ENCODE measurements at regions not wholly inside any gene's neighbourhood (a gene's known extent, or its start where the extent isn't known, plus 50 kb on each side); places are given as distances from the start of the nearest gene placed in this dataset.

GRCh38 chr3:170719300-170719699, 133.4 kb upstream of the SLC7A14 start:
- DNase-seq (no peak), ATAC-seq (ENCODE audit: low read depth) (no peak)
- no peak overlapping the region for H3K4me3 ChIP-seq (ENCODE audit: control extremely low read depth in 1 of 5, extremely low read depth in 1 of 5, insufficient read depth in 1 of 5, low read depth in 2 of 5, low read length in 4 of 5)
- peaks cover 3% of the 10 kb centered on the region for H3K9me3 Mint-ChIP-seq (ENCODE audit: insufficient read depth)
- intact Hi-C loops (cut with micrococcal nuclease) = no loop called here
- H2AFZ ChIP-seq (ENCODE audit: insufficient read depth, low read depth, low read length, poor library complexity, severe bottlenecking) = no peak overlapping the region
- no CpG with 5 or more reads among the region's 1 CpG for WGBS (ENCODE audit: insufficient coverage)
- peaks cover 0 to 4% (median 3%) of the 10 kb centered on the region in 3 donors for H3K9me3 ChIP-seq (ENCODE audit: control extremely low read depth in 1 of 3, control insufficient read depth in 2 of 3, insufficient read depth in 1 of 3, low read length in 2 of 3)
- CTCF ChIA-PET = no interaction called here
- H3K79me2 ChIP-seq (ENCODE audit: control insufficient read depth, insufficient read depth, low read length) = no peaks in the 10 kb centered on the region
- H3K4me2 ChIP-seq (replicated peaks; ENCODE audit: low read depth, low read length, poor library complexity, severe bottlenecking) = no peak overlapping the region
- no peak overlapping the region for H3K27ac ChIP-seq (ENCODE audit: low read length in 2 of 2)
- no peak for TF ChIP-seq EZH2 (IDR thresholded peaks at IDR 0.05; ENCODE audit: borderline replicate concordance, insufficient read depth, low read depth, low read length, poor library complexity, severe bottlenecking)
- TF ChIP-seq, protein P1, sequence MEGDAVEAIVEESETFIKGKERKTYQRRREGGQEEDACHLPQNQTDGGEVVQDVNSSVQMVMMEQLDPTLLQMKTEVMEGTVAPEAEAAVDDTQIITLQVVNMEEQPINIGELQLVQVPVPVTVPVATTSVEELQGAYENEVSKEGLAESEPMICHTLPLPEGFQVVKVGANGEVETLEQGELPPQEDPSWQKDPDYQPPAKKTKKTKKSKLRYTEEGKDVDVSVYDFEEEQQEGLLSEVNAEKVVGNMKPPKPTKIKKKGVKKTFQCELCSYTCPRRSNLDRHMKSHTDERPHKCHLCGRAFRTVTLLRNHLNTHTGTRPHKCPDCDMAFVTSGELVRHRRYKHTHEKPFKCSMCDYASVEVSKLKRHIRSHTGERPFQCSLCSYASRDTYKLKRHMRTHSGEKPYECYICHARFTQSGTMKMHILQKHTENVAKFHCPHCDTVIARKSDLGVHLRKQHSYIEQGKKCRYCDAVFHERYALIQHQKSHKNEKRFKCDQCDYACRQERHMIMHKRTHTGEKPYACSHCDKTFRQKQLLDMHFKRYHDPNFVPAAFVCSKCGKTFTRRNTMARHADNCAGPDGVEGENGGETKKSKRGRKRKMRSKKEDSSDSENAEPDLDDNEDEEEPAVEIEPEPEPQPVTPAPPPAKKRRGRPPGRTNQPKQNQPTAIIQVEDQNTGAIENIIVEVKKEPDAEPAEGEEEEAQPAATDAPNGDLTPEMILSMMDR (IDR thresholded peaks at IDR 0.05) = no peak
- POLR2A ChIA-PET = no interaction called here
- H3K27me3 Mint-ChIP-seq = peaks cover 47% of the 10 kb centered on the region
- no peaks in the 10 kb centered on the region for H4K20me1 ChIP-seq (ENCODE audit: control insufficient read depth, insufficient read depth, low read length, poor library complexity, severe bottlenecking)
- H3K4me1 Mint-ChIP-seq = no peaks in the 10 kb centered on the region
- H3K4me1 ChIP-seq (ENCODE audit: control insufficient read depth in 2 of 2, insufficient read depth in 2 of 2, low read length in 2 of 2) = no peaks in the 10 kb centered on the region
- H3K9ac ChIP-seq (ENCODE audit: low read length) = no peak overlapping the region
- no peak overlapping the region for H3K4me3 Mint-ChIP-seq
- H3K27ac Mint-ChIP-seq = no peak overlapping the region
- H3K36me3 ChIP-seq (replicated peaks in 1 of 2; ENCODE audit: control extremely low read depth in 1 of 2, control insufficient read depth in 1 of 2, extremely low read depth in 1 of 2, insufficient read depth in 2 of 2, low read length in 1 of 2) = no peaks in the 10 kb centered on the region
- peaks cover 0 to 9% (median 3%) of the 10 kb centered on the region in 4 experiments for H3K27me3 ChIP-seq (replicated peaks in 1 of 4; ENCODE audit: control extremely low read depth in 1 of 4, control insufficient read depth in 3 of 4, insufficient read depth in 4 of 4, low read length in 3 of 4)

DNA sequence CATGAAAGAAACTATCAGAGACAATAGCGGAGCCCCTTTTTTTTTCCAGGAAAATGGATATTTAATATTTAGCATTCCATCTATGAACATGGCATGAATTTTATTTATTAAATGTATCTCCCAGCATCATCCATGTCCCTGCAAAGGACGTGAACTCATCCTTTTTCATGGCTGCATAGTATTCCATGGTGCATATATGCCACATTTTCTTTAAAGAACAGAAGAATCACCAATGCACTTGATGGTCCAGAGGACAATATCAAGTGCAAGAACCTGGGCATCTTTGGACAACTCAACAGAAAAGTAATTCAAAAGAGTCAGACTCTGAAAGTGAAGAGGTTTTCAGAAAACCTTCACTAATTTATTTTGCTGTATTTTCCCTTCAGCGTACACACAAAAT, 133.0 kb upstream of the SLC7A14 start:
- Histone ChIP-seq H3K4me2 (replicated peaks; ENCODE audit: low read depth, low read length, poor library complexity, severe bottlenecking) (no peak overlapping the region), H3K9me3 (ENCODE audit: control extremely low read depth in 1 of 3, control insufficient read depth in 2 of 3, insufficient read depth in 1 of 3, low read length in 2 of 3) (peaks cover 0 to 4% (median 3%) of the 10 kb centered on the region in 3 donors), H2AFZ (ENCODE audit: insufficient read depth, low read depth, low read length, poor library complexity, severe bottlenecking) (no peak overlapping the region), H3K9ac (ENCODE audit: low read length) (no peak overlapping the region), H3K79me2 (ENCODE audit: control insufficient read depth, insufficient read depth, low read length) (no peaks in the 10 kb centered on the region), H4K20me1 (ENCODE audit: control insufficient read depth, insufficient read depth, low read length, poor library complexity, severe bottlenecking) (no peaks in the 10 kb centered on the region), H3K4me3 (ENCODE audit: control extremely low read depth in 1 of 5, extremely low read depth in 1 of 5, insufficient read depth in 1 of 5, low read depth in 2 of 5, low read length in 4 of 5) (no peak overlapping the region), H3K4me1 (ENCODE audit: control insufficient read depth in 2 of 2, insufficient read depth in 2 of 2, low read length in 2 of 2) (no peaks in the 10 kb centered on the region), H3K27me3 (replicated peaks in 1 of 4; ENCODE audit: control extremely low read depth in 1 of 4, control insufficient read depth in 3 of 4, insufficient read depth in 4 of 4, low read length in 3 of 4) (peaks cover 0 to 9% (median 3%) of the 10 kb centered on the region in 4 experiments), H3K36me3 (replicated peaks in 1 of 2; ENCODE audit: control extremely low read depth in 1 of 2, control insufficient read depth in 1 of 2, extremely low read depth in 1 of 2, insufficient read depth in 2 of 2, low read length in 1 of 2) (no peaks in the 10 kb centered on the region), H3K27ac (ENCODE audit: low read length in 2 of 2) (no peak overlapping the region)
- Mint-ChIP-seq H3K9me3 (ENCODE audit: insufficient read depth) (peaks cover 3% of the 10 kb centered on the region), H3K27ac (no peak overlapping the region), H3K27me3 (peaks cover 47% of the 10 kb centered on the region), H3K4me1 (no peaks in the 10 kb centered on the region), H3K4me3 (no peak overlapping the region)
- TF ChIP-seq, protein P1 (IDR thresholded peaks at IDR 0.05) = no peak
- TF ChIP-seq EZH2 (IDR thresholded peaks at IDR 0.05; ENCODE audit: borderline replicate concordance, insufficient read depth, low read depth, low read length, poor library complexity, severe bottlenecking) = no peak
- no peak for ATAC-seq (ENCODE audit: low read depth)
- no peak for DNase-seq
- intact Hi-C loops (cut with micrococcal nuclease) = no loop called here
- ChIA-PET POLR2A (no interaction called here), CTCF (no interaction called here)
- 88% methylated on average over 1 of the region's 3 CpGs for WGBS (ENCODE audit: insufficient coverage)
